Left colon (tissue), 2 donors: ENCODE measurements at regions not wholly inside any gene's neighbourhood (a gene's known extent, or its start where the extent isn't known, plus 50 kb on each side); places are given as distances from the start of the nearest gene placed in this dataset.
A peak's percentile ranks its signal among the peaks of the same experiment; 100 is the strongest.
"Not testable (repeated sequence)": the region's sequence is repeated elsewhere in the genome, so short reads cannot be mapped to it uniquely, and the experiment has no call there.

Experiments used
- ATAC-seq: fragments of 200-7000 bp; cut with Tn5 transposase; one replicate; pipeline ENCODE4 v1.9.1; 2020; ENCODE audit warnings: mild to moderate bottlenecking, moderate library complexity
- DNase-seq, 2 donors: peaks; one replicate each; pipeline ENCODE4 v3.0.0-alpha.2; 2020
- intact Hi-C, 2 donors: fragments of 100-400 bp; cut with DNase I in 1 of 2; cut with micrococcal nuclease in 1 of 2; formaldehyde crosslinking; loops; one replicate each; pipeline versions ENCODE4 v1.11.2 to v1.14.0; 2022; cut with DNase I, micrococcal nuclease
- donor health status: DM: no; HTN: no; CAD: no.
- donor health status: DM: yes; HTN: yes; CAD: no.

GRCh38 chr6:51472745-51473487 lies 614.5 kb downstream of the PKHD1 start:
- ATAC-seq: peak; percentile 86
- intact Hi-C loops: no loop called here
- no peak for DNase-seq

- intact Hi-C loops: no loop called here
These were observed 613.1 kb downstream of the PKHD1 start for GRCh38 chr6:51474022-51474975.

GRCh38 chr6:51477711-51478311 lies 609.6 kb downstream of the PKHD1 start:
- DNase-seq (no peak), ATAC-seq (no peak)
- intact Hi-C loops: no loop called here

More at GRCh38 chr6:51474022-51474975, 613.1 kb downstream of the PKHD1 start:
- DNase-seq (no peak), ATAC-seq (no peak)

- DNase-seq (no peak), ATAC-seq (peak; percentile 64)
- intact Hi-C loops: no loop called here
These were observed 608.1 kb downstream of the PKHD1 start for GRCh38 chr6:51479296-51479695.

- DNase-seq (no peak), ATAC-seq (peak; percentile 70)
- intact Hi-C loops: no loop called here
These were observed 607.4 kb downstream of the PKHD1 start for GRCh38 chr6:51480040-51480439.

GRCh38 chr6:51485869-51486268 lies 601.5 kb downstream of the PKHD1 start:
- ATAC-seq, DNase-seq, intact Hi-C loops: not testable (repeated sequence)

- no peak for ATAC-seq
- intact Hi-C loops: no loop called here
These were observed 599.5 kb downstream of the PKHD1 start for GRCh38 chr6:51487937-51488336.

GRCh38 chr6:51489133-51489532 lies 598.3 kb downstream of the PKHD1 start:
- intact Hi-C loops: no loop called here
- DNase-seq: no peak

More at GRCh38 chr6:51487937-51488336, 599.5 kb downstream of the PKHD1 start:
- no peak for DNase-seq

GRCh38 chr6:51490101-51490500 lies 597.3 kb downstream of the PKHD1 start:
- ATAC-seq (no peak), DNase-seq (no peak)
- intact Hi-C loops: no loop called here

More at GRCh38 chr6:51489133-51489532, 598.3 kb downstream of the PKHD1 start:
- ATAC-seq: no peak

GRCh38 chr6:51494342-51494741 lies 593.1 kb downstream of the PKHD1 start:
- ATAC-seq (no peak), DNase-seq (no peak)
- intact Hi-C loops: no loop called here

- intact Hi-C loops: no loop called here
- DNase-seq (no peak), ATAC-seq (no peak)
These were observed 592.3 kb downstream of the PKHD1 start for GRCh38 chr6:51495096-51495495.

- intact Hi-C loops: no loop called here
- DNase-seq (no peak), ATAC-seq (no peak)
These were observed 591.6 kb downstream of the PKHD1 start for GRCh38 chr6:51495610-51496396.

- intact Hi-C loops: no loop called here
- ATAC-seq (no peak), DNase-seq (no peak)
These were observed 584.4 kb downstream of the PKHD1 start for GRCh38 chr6:51502996-51503395.

- ATAC-seq (no peak), DNase-seq (no peak)
- intact Hi-C loops: no loop called here
These were observed 582.0 kb downstream of the PKHD1 start for GRCh38 chr6:51505434-51505833.

- intact Hi-C loops: no loop called here
- no peak for DNase-seq
- no peak for ATAC-seq
These were observed 577.8 kb downstream of the PKHD1 start for GRCh38 chr6:51509597-51509996.

GRCh38 chr6:51511081-51511480 lies 576.3 kb downstream of the PKHD1 start:
- intact Hi-C loops: no loop called here
- DNase-seq: no peak
- no peak for ATAC-seq

- ATAC-seq (no peak), DNase-seq (no peak)
- intact Hi-C loops: no loop called here
These were observed 573.3 kb downstream of the PKHD1 start for GRCh38 chr6:51513891-51514747.
